IMR-90 (cell line): ENCODE measurements at regions not wholly inside any gene's neighbourhood (a gene's known extent, or its start where the extent isn't known, plus 50 kb on each side); places are given as distances from the start of the nearest gene placed in this dataset.

Experiments
- ATAC-seq: fragments of 200-7000 bp; cut with Tn5 transposase; 2 replicates; pipeline ENCODE4 v1.9.1; 2020; ENCODE audit warnings: low read depth, mild to moderate bottlenecking, moderate library complexity
- BruUV-seq: library from RNA; stranded (reverse); fragments of 400-500 nt; replicated peaks from 2 replicates; lab custom pipeline; 2021; lab: Mats Ljungman, UMichigan
- CTCF ChIA-PET: fragments of 300-600 bp; formaldehyde crosslinking; extraction: SDS; loops from one replicate; lab custom pipeline; 2021; ENCODE audit warnings: antibody characterized with exemption; lab: Yijun Ruan, JAX
- POLR2A ChIA-PET: fragments of 300-600 bp; sonication (Branson Sonifier 250); formaldehyde crosslinking; loops from one replicate; lab custom pipeline; 2022; ENCODE audit warnings: antibody characterized with exemption; ENCODE audit not compliant: unreplicated experiment; lab: Charles Lee
- DNase-seq: peaks from one replicate; pipeline ENCODE4 v3.0.0; 2013
- H2AFZ ChIP-seq: replicated peaks from 2 replicates; pipeline ENCODE3; 2013; ENCODE audit warnings: low read length, mild to moderate bottlenecking; ENCODE audit not compliant: poor library complexity
- H2AK5ac ChIP-seq: 2 replicates; pipeline ENCODE4 v1.6.1; 2013; ENCODE audit warnings: low read depth, low read length, inconsistent platforms
- H2AK9ac ChIP-seq: replicated peaks from 2 replicates; pipeline ENCODE3; 2013; ENCODE audit warnings: mild to moderate bottlenecking, low read depth, low read length, moderate library complexity; ENCODE audit not compliant: poor library complexity
- H2BK120ac ChIP-seq: 2 replicates; pipeline ENCODE4 v1.6.1; 2013; ENCODE audit warnings: low read depth, low read length, inconsistent platforms
- H2BK15ac ChIP-seq: 3 replicates; pipeline ENCODE4 v1.6.1; 2013; ENCODE audit warnings: low read depth, low read length, inconsistent platforms
- H2BK20ac ChIP-seq: 2 replicates; pipeline ENCODE4 v1.6.1; 2013; ENCODE audit warnings: low read depth, mild to moderate bottlenecking, inconsistent platforms, low read length, moderate library complexity
- H2BK5ac ChIP-seq: 2 replicates; pipeline ENCODE4 v1.6.1; 2013; ENCODE audit warnings: mild to moderate bottlenecking, low read depth, low read length, inconsistent platforms; ENCODE audit not compliant: poor library complexity, severe bottlenecking
- H3K14ac ChIP-seq: replicated peaks from 2 replicates; pipeline ENCODE4 v1.6.1; 2013; ENCODE audit warnings: low read depth, low read length, inconsistent platforms
- H3K18ac ChIP-seq: 2 replicates; pipeline ENCODE4 v1.6.1; 2013; ENCODE audit warnings: low read depth, low read length, control low read depth
- H3K23ac ChIP-seq: 2 replicates; pipeline ENCODE4 v1.6.1; 2013; ENCODE audit warnings: low read depth, low read length, inconsistent platforms
- H3K27ac ChIP-seq: 2 replicates; pipeline ENCODE4 v1.5.1; 2013; ENCODE audit warnings: mild to moderate bottlenecking, control low read depth, low read length; ENCODE audit not compliant: insufficient read depth
- H3K27me3 ChIP-seq: 2 replicates; pipeline ENCODE4 v1.6.1; 2013; ENCODE audit warnings: low read length; ENCODE audit not compliant: control insufficient read depth, insufficient read depth
- H3K36me3 ChIP-seq: 2 replicates; pipeline ENCODE4 v1.6.1; 2013; ENCODE audit warnings: low read length, mixed read lengths; ENCODE audit not compliant: control insufficient read depth, insufficient read depth
- H3K4ac ChIP-seq: 2 replicates; pipeline ENCODE4 v1.6.1; 2013; ENCODE audit warnings: low read depth, low read length, inconsistent platforms
- H3K4me1 ChIP-seq: 2 replicates; pipeline ENCODE4 v1.6.1; 2013; ENCODE audit warnings: low read length, mixed read lengths; ENCODE audit not compliant: control insufficient read depth, insufficient read depth
- H3K4me2 ChIP-seq: 2 replicates; pipeline ENCODE4 v1.6.1; 2013; ENCODE audit warnings: low read depth, mild to moderate bottlenecking, control low read depth, low read length, moderate library complexity
- H3K4me3 ChIP-seq: 2 replicates; pipeline ENCODE4 v1.5.1; 2013; ENCODE audit warnings: low read depth, mild to moderate bottlenecking, control low read depth, low read length, moderate library complexity; ENCODE audit not compliant: insufficient read depth
- H3K56ac ChIP-seq: 2 replicates; pipeline ENCODE4 v1.6.1; 2013; ENCODE audit warnings: low read length, inconsistent platforms; ENCODE audit not compliant: insufficient read depth; ENCODE audit errors: extremely low read depth
- H3K79me1 ChIP-seq, 2 experiments: 2 replicates each; pipeline ENCODE4 v1.6.1; 2013; ENCODE audit warnings: low read length in 2 of 2, inconsistent platforms in 1 of 2, low read depth in 1 of 2
- H3K9ac ChIP-seq: 2 replicates; pipeline ENCODE4 v1.6.1; 2013; ENCODE audit warnings: low read depth, low read length, control low read depth
- H3K9me1 ChIP-seq: 2 replicates; pipeline ENCODE4 v1.6.1; 2013; ENCODE audit warnings: low read length, inconsistent platforms; ENCODE audit not compliant: insufficient read depth
- H3K9me3 ChIP-seq: 2 replicates; pipeline ENCODE4 v1.6.1; 2013; ENCODE audit warnings: low read length; ENCODE audit not compliant: control insufficient read depth, insufficient read depth
- H4K20me1 ChIP-seq: 2 replicates; pipeline ENCODE4 v1.6.1; 2013; ENCODE audit warnings: low read length, inconsistent platforms; ENCODE audit not compliant: insufficient read depth
- H4K5ac ChIP-seq: 2 replicates; pipeline ENCODE4 v1.6.1; 2013; ENCODE audit warnings: mild to moderate bottlenecking, low read depth, low read length, control low read depth
- H4K8ac ChIP-seq, 2 experiments: 2 replicates each; pipeline ENCODE4 v1.6.1; 2013; ENCODE audit warnings: low read depth in 2 of 2, low read length in 2 of 2, control low read depth in 1 of 2, inconsistent platforms in 1 of 2
- H4K91ac ChIP-seq: 2 replicates; pipeline ENCODE4 v1.6.1; 2013; ENCODE audit warnings: low read depth, low read length, inconsistent platforms; ENCODE audit not compliant: insufficient read depth
- BHLHE40 ChIP-seq: fragments of 150-350 bp; IDR thresholded peaks from 2 replicates; pipeline ENCODE4 v1.6.1; 2016; ENCODE audit warnings: mild to moderate bottlenecking, low read depth, low read length
- CHD1 ChIP-seq: IDR thresholded peaks from 2 replicates; pipeline ENCODE4 v1.6.1; 2012; ENCODE audit warnings: low read depth, low read length, improper control_type of control experiment
- CTCF ChIP-seq: conservative IDR thresholded peaks from 2 replicates; pipeline ENCODE4 v1.5.1; 2012; ENCODE audit warnings: mild to moderate bottlenecking, low read depth, low read length, improper control_type of control experiment
- ELK1 ChIP-seq: fragments of 150-350 bp; IDR thresholded peaks from 2 replicates; pipeline ENCODE4 v1.6.1; 2016; ENCODE audit warnings: low read depth, mild to moderate bottlenecking, low read length, moderate library complexity, borderline replicate concordance
- FOS ChIP-seq: fragments of 150-350 bp; IDR thresholded peaks from 2 replicates; pipeline ENCODE4 v1.6.1; 2016; ENCODE audit warnings: low read depth, low read length
- MAFK ChIP-seq: IDR thresholded peaks from 2 replicates; pipeline ENCODE4 v1.6.1; 2012; ENCODE audit warnings: low read depth, low read length, improper control_type of control experiment
- MAZ ChIP-seq: IDR thresholded peaks from 2 replicates; pipeline ENCODE4 v1.6.1; 2012; ENCODE audit warnings: low read depth, mild to moderate bottlenecking, low read length, improper control_type of control experiment, moderate library complexity, borderline replicate concordance
- MXI1 ChIP-seq: IDR thresholded peaks from 2 replicates; pipeline ENCODE4 v1.6.1; 2012; ENCODE audit warnings: low read depth, mild to moderate bottlenecking, low read length, moderate library complexity, borderline replicate concordance
- NFE2L2 ChIP-seq: fragments of 150-350 bp; IDR thresholded peaks from 2 replicates; pipeline ENCODE4 v1.6.1; 2016; ENCODE audit warnings: low read depth, mild to moderate bottlenecking, low read length
- RAD21 ChIP-seq: IDR thresholded peaks from 2 replicates; pipeline ENCODE4 v1.6.1; 2012; ENCODE audit warnings: low read length, improper control_type of control experiment
- RCOR1 ChIP-seq: IDR thresholded peaks from 2 replicates; pipeline ENCODE4 v1.6.1; 2012; ENCODE audit warnings: mild to moderate bottlenecking, low read length, improper control_type of control experiment; ENCODE audit not compliant: insufficient replicate concordance
- RFX5 ChIP-seq: IDR thresholded peaks from 2 replicates; pipeline ENCODE4 v1.8.0; 2012; ENCODE audit warnings: low read depth, mild to moderate bottlenecking, low read length, moderate library complexity
- WGBS, 2 experiments: methylation state at CpG; one replicate each; pipeline versions ENCODE4 v1.1.5 to v1.1.7; 2013; ENCODE audit warnings: missing lambda C conversion rate in 2 of 2; ENCODE audit not compliant: insufficient read length in 1 of 2; ENCODE audit errors: extremely low coverage in 2 of 2; 5-methylcytosine and 5-hydroxymethylcytosine counted together
- dilution Hi-C: fragments of 300-500 bp; cut with HindIII; formaldehyde crosslinking; loops from one replicate; pipeline ENCODE4 v1.14.3; 2018; ENCODE audit warnings: low sequenced_read_pairs; ENCODE audit not compliant: unreplicated experiment
- in situ Hi-C: fragments of 300-500 bp; cut with MboI; formaldehyde crosslinking; loops from 3 replicates; pipeline ENCODE4 v1.14.3; 2019; ENCODE audit warnings: low sequenced_read_pairs, inconsistent platforms, mixed read lengths
- intact Hi-C: fragments of 100-400 bp; cut with micrococcal nuclease; formaldehyde crosslinking; loops from 2 replicates; pipeline ENCODE4 v1.10.0; 2022
- TF ChIP-seq, protein P1 (sequence below): fragments of 150-350 bp; IDR thresholded peaks from 2 replicates; pipeline ENCODE4 v1.6.1; 2017; ENCODE audit warnings: mild to moderate bottlenecking, antibody characterized with exemption, low read length, low read depth

DNA sequence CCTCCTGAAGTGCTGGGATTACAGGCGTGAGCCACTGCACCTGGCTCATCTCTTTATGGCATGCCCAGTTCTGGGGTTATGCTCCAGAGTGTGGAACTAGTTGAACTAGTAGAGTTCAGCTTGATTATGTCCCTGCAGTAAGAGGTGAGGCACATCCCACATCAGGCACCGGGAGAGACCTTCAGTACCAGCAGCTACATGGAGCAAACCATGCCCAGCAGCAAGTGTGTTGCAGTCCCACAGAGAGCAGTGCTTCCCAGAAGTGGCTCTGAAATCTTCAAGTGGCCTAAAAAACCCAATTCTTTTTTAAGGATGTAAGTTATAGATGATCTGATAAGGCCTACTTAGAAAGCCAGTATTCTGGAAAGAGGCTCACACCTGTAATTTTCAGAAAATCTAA lies 331.9 kb upstream of the PRKCQ start:
- Histone ChIP-seq H4K5ac (no peak overlapping the region), H4K91ac (no peak overlapping the region), H2AK9ac (no peak overlapping the region), H3K4me3 (no peak overlapping the region), H3K27ac (no peak overlapping the region), H3K79me1 (no peaks in the 10 kb centered on the region), H3K36me3 (no peaks in the 10 kb centered on the region), H3K9me1 (no peaks in the 10 kb centered on the region), H2AK5ac (no peak overlapping the region), H4K20me1 (no peaks in the 10 kb centered on the region), H3K18ac (no peak overlapping the region), H2BK120ac (no peak overlapping the region), H3K56ac (no peak overlapping the region), H3K4me1 (no peaks in the 10 kb centered on the region; the same call in 1 of the 2 replicates), H3K27me3 (peaks cover 4% of the 10 kb centered on the region; the same call in 1 of the 2 replicates), H2AFZ (no peak overlapping the region), H3K23ac (no peak overlapping the region), H3K14ac (no peak overlapping the region), H3K9me3 (peaks cover 2% of the 10 kb centered on the region; the same call in 1 of the 2 replicates), H3K9ac (no peak overlapping the region), H4K8ac (no peak overlapping the region), H2BK15ac (no peak overlapping the region), H2BK5ac (no peak overlapping the region), H3K4ac (no peak overlapping the region), H2BK20ac (no peak overlapping the region), H3K4me2 (no peak overlapping the region)
- CTCF ChIA-PET, result no interaction called here
- intact Hi-C loops (no loop called here), in situ Hi-C loops (no loop called here), dilution Hi-C loops (no loop called here)
- ATAC-seq (no peak), DNase-seq (no peak)
- no TSS peak for BruUV-seq
- POLR2A ChIA-PET, result no interaction called here
- WGBS, 2 experiments, result no CpG with 5 or more reads among the region's 2 CpGs
- TF ChIP-seq BHLHE40 (no peak), ELK1 (no peak), RAD21 (no peak), MAZ (no peak), CHD1 (no peak), FOS (no peak), CTCF (no peak), RCOR1 (no peak), MAFK (no peak), RFX5 (no peak), MXI1 (no peak), NFE2L2 (no peak)
- TF ChIP-seq, protein P1, sequence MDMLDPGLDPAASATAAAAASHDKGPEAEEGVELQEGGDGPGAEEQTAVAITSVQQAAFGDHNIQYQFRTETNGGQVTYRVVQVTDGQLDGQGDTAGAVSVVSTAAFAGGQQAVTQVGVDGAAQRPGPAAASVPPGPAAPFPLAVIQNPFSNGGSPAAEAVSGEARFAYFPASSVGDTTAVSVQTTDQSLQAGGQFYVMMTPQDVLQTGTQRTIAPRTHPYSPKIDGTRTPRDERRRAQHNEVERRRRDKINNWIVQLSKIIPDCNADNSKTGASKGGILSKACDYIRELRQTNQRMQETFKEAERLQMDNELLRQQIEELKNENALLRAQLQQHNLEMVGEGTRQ, result no peak
